A549 (cell line): ENCODE measurements at regions not wholly inside any gene's neighbourhood (a gene's known extent, or its start where the extent isn't known, plus 50 kb on each side); places are given as distances from the start of the nearest gene placed in this dataset.

Experiments used
- BHLHE40 ChIP-seq: IDR thresholded peaks from 2 replicates; pipeline ENCODE4 v1.6.1; 2012; ENCODE audit warnings: low read depth, low read length, inconsistent platforms
- CBX8 ChIP-seq: fragments of 200-600 bp; sonication (generic); IDR thresholded peaks from 2 replicates; pipeline ENCODE4 v1.6.1; 2016
- CEBPB ChIP-seq, 2 experiments: fragments of >200 bp in 1 of 2; sonication (Bioruptor Twin) in 1 of 2; formaldehyde crosslinking in 1 of 2; IDR thresholded peaks; 2 replicates each; pipeline ENCODE4 v1.6.1; 2012 to 2016
- EHMT2 ChIP-seq: fragments of 200-600 bp; sonication (generic); IDR thresholded peaks from 2 replicates; pipeline ENCODE4 v1.6.1; 2016; ENCODE audit warnings: antibody characterized with exemption, low read depth, mild to moderate bottlenecking, moderate library complexity
- EP300 ChIP-seq, 2 experiments: fragments of >200 bp; sonication (Bioruptor Twin); formaldehyde crosslinking; IDR thresholded peaks; 2 replicates in 1 of 2; 3 replicates in 1 of 2; pipeline ENCODE4 v1.6.1; 2016 to 2017
- JUN ChIP-seq, 2 experiments: fragments of >200 bp; sonication (Bioruptor Twin); formaldehyde crosslinking; IDR thresholded peaks; 2 replicates in 1 of 2; 3 replicates in 1 of 2; pipeline ENCODE4 v1.6.1; 2016 to 2017
- KDM1A ChIP-seq: fragments of 200-600 bp; sonication (generic); IDR thresholded peaks from 2 replicates; pipeline ENCODE4 v1.6.1; 2016; ENCODE audit warnings: low read depth, mild to moderate bottlenecking
- RAD21 ChIP-seq, 2 experiments: fragments of >200 bp in 1 of 2; sonication (Bioruptor Twin) in 1 of 2; formaldehyde crosslinking in 1 of 2; IDR thresholded peaks in 1 of 2; conservative IDR thresholded peaks in 1 of 2; 2 replicates in 1 of 2; 3 replicates in 1 of 2; pipeline ENCODE4 v1.6.1; 2012 to 2018; ENCODE audit warnings: inconsistent platforms in 1 of 2
- TF ChIP-seq, protein P1 (sequence below): fragments of >200 bp; sonication (Bioruptor Twin); formaldehyde crosslinking; IDR thresholded peaks from 3 replicates; pipeline ENCODE4 v1.5.1; 2016
- TF ChIP-seq, protein P2 (sequence below): fragments of 450-650 bp; IDR thresholded peaks from 2 replicates; pipeline ENCODE4 v1.6.1; 2014; ENCODE audit warnings: antibody characterized with exemption

DNA sequence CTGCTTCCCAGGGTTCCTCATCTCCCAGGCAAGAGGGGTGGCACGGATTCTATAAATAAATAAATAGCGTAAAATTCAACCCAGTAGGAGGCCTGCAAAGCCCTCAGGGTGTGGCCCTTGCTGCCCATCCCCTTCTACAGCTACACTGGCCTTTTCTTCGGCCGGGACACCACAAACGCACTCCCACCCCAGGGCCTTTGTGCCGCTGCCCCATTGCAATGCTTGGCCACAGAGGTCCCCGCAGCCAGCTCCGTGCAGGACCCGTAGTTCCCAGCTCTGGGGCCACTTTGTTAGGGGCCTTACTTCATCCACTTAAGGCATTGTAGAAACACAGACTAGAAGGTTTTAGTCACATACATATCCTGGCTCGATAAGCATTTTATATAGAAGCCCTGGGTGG is 151.2 kb downstream of the ERMARD start:
- no peak for TF ChIP-seq KDM1A
- TF ChIP-seq RAD21 (conservative IDR thresholded peaks at IDR 0.05 in 1 of 2, IDR thresholded peaks at IDR 0.05 in 1 of 2), result no peak
- TF ChIP-seq EHMT2, result no peak
- TF ChIP-seq CEBPB (IDR thresholded peaks at IDR 0.05), result no peak
- no peak for TF ChIP-seq BHLHE40
- TF ChIP-seq, protein P1, sequence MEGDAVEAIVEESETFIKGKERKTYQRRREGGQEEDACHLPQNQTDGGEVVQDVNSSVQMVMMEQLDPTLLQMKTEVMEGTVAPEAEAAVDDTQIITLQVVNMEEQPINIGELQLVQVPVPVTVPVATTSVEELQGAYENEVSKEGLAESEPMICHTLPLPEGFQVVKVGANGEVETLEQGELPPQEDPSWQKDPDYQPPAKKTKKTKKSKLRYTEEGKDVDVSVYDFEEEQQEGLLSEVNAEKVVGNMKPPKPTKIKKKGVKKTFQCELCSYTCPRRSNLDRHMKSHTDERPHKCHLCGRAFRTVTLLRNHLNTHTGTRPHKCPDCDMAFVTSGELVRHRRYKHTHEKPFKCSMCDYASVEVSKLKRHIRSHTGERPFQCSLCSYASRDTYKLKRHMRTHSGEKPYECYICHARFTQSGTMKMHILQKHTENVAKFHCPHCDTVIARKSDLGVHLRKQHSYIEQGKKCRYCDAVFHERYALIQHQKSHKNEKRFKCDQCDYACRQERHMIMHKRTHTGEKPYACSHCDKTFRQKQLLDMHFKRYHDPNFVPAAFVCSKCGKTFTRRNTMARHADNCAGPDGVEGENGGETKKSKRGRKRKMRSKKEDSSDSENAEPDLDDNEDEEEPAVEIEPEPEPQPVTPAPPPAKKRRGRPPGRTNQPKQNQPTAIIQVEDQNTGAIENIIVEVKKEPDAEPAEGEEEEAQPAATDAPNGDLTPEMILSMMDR, result no peak
- TF ChIP-seq, protein P2, sequence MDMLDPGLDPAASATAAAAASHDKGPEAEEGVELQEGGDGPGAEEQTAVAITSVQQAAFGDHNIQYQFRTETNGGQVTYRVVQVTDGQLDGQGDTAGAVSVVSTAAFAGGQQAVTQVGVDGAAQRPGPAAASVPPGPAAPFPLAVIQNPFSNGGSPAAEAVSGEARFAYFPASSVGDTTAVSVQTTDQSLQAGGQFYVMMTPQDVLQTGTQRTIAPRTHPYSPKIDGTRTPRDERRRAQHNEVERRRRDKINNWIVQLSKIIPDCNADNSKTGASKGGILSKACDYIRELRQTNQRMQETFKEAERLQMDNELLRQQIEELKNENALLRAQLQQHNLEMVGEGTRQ, result no peak
- no peak for TF ChIP-seq CBX8
- no peak for TF ChIP-seq JUN (IDR thresholded peaks at IDR 0.05)
- TF ChIP-seq EP300 (IDR thresholded peaks at IDR 0.05), result no peak
